ENCODE measurements at regions not wholly inside any gene's neighbourhood (a gene's known extent, or its start where the extent isn't known, plus 50 kb on each side); places are given as distances from the start of the nearest gene placed in this dataset.

DNA sequence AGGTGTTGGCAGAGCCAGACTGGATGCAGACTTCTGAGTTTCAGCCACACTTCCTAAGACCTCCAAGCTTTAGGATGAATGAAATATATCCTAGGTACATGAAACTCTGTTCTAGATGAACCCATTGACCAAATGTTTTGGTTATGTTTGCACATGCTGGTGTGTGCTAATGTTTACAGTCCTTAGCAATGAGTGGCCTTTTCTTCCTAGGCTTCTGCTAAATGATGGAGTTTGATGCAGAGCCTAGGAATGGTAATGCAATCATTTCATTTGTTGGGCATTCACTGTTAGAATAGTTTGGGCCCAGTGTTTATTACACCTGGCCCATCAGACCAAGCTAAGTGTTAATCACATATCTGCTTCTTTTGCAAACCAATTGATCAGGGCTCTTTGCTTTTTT lies 464.7 kb downstream of the MEIS1 start:
- Histone ChIP-seq H3K4me3 (no peak overlapping the region), H3K4me1 (replicated peaks; ENCODE audit: insufficient read depth) (no peaks in the 10 kb centered on the region), H3K27ac (no peak overlapping the region), H3K9me3 (ENCODE audit: insufficient read depth, low read depth) (no peaks in the 10 kb centered on the region), H2AFZ (no peak overlapping the region), H3K9me2 (ENCODE audit: insufficient read depth) (no peaks in the 10 kb centered on the region), H3F3A (ENCODE audit: insufficient read depth, low read depth) (no peaks in the 10 kb centered on the region), H3K36me3 (ENCODE audit: low read depth) (no peaks in the 10 kb centered on the region), H3K79me2 (ENCODE audit: low read depth) (no peaks in the 10 kb centered on the region), H3K27me3 (ENCODE audit: insufficient read depth, low read depth) (no peaks in the 10 kb centered on the region), H4K20me1 (ENCODE audit: insufficient read depth) (no peaks in the 10 kb centered on the region), H3K4me2 (no peak overlapping the region)
- ChIA-PET POLR2A (ENCODE audit: unreplicated experiment) (no interaction called here), CTCF (no interaction called here)
- no peak for DNase-seq
- BruUV-seq (replicated peaks) = no TSS peak
- intact Hi-C loops (cut with micrococcal nuclease; ENCODE audit: unreplicated experiment) = no loop called here
- TF ChIP-seq EZH2 (IDR thresholded peaks at IDR 0.05; ENCODE audit: low read depth) = no peak
- TF ChIP-seq, protein P1, sequence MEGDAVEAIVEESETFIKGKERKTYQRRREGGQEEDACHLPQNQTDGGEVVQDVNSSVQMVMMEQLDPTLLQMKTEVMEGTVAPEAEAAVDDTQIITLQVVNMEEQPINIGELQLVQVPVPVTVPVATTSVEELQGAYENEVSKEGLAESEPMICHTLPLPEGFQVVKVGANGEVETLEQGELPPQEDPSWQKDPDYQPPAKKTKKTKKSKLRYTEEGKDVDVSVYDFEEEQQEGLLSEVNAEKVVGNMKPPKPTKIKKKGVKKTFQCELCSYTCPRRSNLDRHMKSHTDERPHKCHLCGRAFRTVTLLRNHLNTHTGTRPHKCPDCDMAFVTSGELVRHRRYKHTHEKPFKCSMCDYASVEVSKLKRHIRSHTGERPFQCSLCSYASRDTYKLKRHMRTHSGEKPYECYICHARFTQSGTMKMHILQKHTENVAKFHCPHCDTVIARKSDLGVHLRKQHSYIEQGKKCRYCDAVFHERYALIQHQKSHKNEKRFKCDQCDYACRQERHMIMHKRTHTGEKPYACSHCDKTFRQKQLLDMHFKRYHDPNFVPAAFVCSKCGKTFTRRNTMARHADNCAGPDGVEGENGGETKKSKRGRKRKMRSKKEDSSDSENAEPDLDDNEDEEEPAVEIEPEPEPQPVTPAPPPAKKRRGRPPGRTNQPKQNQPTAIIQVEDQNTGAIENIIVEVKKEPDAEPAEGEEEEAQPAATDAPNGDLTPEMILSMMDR (conservative IDR thresholded peaks at IDR 0.05) = no peak

DNA sequence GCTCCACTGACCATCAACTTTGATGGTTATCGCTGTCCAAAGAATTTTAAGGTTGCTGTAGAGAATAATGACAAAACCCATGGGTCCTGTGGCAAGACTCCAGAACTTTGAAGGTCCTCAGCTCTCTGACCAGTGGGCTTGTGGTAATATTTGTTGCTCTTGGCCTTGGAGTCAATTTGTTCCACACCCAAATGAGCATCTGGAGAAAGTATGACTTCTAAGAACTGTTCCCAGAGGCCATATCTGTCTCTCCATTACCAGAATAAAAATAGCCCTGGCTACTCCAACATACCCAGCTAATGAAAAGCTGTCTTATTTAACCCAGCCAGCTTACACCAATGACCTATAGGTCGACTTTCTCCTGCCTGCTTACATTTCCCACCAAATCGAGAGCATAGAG lies 466.4 kb downstream of the MEIS1 start:
- TF ChIP-seq, protein P1 (conservative IDR thresholded peaks at IDR 0.05) = no peak
- no peak for TF ChIP-seq EZH2 (IDR thresholded peaks at IDR 0.05; ENCODE audit: low read depth)
- intact Hi-C loops (cut with micrococcal nuclease; ENCODE audit: unreplicated experiment) = no loop called here
- CTCF ChIA-PET = no interaction called here
- no TSS peak for BruUV-seq (replicated peaks)
- Histone ChIP-seq H3K9me2 (ENCODE audit: insufficient read depth) (no peaks in the 10 kb centered on the region), H3K27me3 (ENCODE audit: insufficient read depth, low read depth) (no peaks in the 10 kb centered on the region), H2AFZ (no peak overlapping the region), H4K20me1 (ENCODE audit: insufficient read depth) (no peaks in the 10 kb centered on the region), H3K9me3 (ENCODE audit: insufficient read depth, low read depth) (no peaks in the 10 kb centered on the region), H3K79me2 (ENCODE audit: low read depth) (no peaks in the 10 kb centered on the region), H3K4me2 (no peak overlapping the region), H3K36me3 (ENCODE audit: low read depth) (no peaks in the 10 kb centered on the region), H3K27ac (no peak overlapping the region), H3K4me1 (replicated peaks; ENCODE audit: insufficient read depth) (no peaks in the 10 kb centered on the region), H3F3A (ENCODE audit: insufficient read depth, low read depth) (no peaks in the 10 kb centered on the region), H3K4me3 (no peak overlapping the region)
- POLR2A ChIA-PET (ENCODE audit: unreplicated experiment) = no interaction called here
- DNase-seq = no peak

DNA sequence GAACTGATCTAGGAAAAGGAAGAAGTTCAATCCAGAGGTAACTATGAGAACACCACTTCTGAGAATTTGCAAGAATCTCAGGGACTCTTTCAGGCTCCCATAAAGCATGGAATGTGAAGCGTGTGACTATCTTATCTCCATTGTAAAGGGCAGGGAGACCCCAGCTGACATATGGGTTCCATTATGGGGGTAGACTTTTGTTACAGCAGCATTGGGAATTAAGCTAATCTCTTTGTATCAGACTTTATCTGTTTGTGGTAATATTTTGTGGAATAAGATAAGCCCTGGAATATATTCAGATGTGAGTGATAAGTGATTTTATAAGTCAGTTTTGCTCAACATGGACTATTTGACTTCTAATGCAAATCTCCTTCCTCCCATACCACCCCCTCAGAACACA lies 468.3 kb downstream of the MEIS1 start:
- no peaks in the 10 kb centered on the region for H4K20me1 ChIP-seq (ENCODE audit: insufficient read depth)
- no TSS peak for BruUV-seq (replicated peaks)
- no peaks in the 10 kb centered on the region for H3K79me2 ChIP-seq (ENCODE audit: low read depth)
- H3K27me3 ChIP-seq (ENCODE audit: insufficient read depth, low read depth) = no peaks in the 10 kb centered on the region
- no peak for TF ChIP-seq EZH2 (IDR thresholded peaks at IDR 0.05; ENCODE audit: low read depth)
- TF ChIP-seq, protein P1 (conservative IDR thresholded peaks at IDR 0.05) = no peak
- no peaks in the 10 kb centered on the region for H3K36me3 ChIP-seq (ENCODE audit: low read depth)
- 0 out of 2 replicates have a peak, but pooled peaks cover 4% of the 10 kb centered on the region for H3K9me3 ChIP-seq (ENCODE audit: insufficient read depth, low read depth)
- no peaks in the 10 kb centered on the region for H3K9me2 ChIP-seq (ENCODE audit: insufficient read depth)
- H3K4me3 ChIP-seq = no peak overlapping the region
- ChIA-PET POLR2A (ENCODE audit: unreplicated experiment) (no interaction called here), CTCF (no interaction called here)
- intact Hi-C loops (cut with micrococcal nuclease; ENCODE audit: unreplicated experiment) = no loop called here
- no peak overlapping the region for H2AFZ ChIP-seq
- no peaks in the 10 kb centered on the region for H3K4me1 ChIP-seq (replicated peaks; ENCODE audit: insufficient read depth)
- no peak overlapping the region for H3K4me2 ChIP-seq
- DNase-seq = no peak
- H3K27ac ChIP-seq = no peak overlapping the region
- H3F3A ChIP-seq (ENCODE audit: insufficient read depth, low read depth) = no peaks in the 10 kb centered on the region
